Gastroesophageal sphincter (tissue), 4 donors: ENCODE measurements at regions not wholly inside any gene's neighbourhood (a gene's known extent, or its start where the extent isn't known, plus 50 kb on each side); places are given as distances from the start of the nearest gene placed in this dataset.
A peak's percentile ranks its signal among the peaks of the same experiment; 100 is the strongest.

Experiments
- ATAC-seq: fragments of 150-250 bp; one replicate; pipeline ENCODE4 v1.9.1; 2016; ENCODE audit warnings: mild to moderate bottlenecking, moderate library complexity
- H3K27ac ChIP-seq, 4 donors: fragments of 200-600 bp; sonication (generic) in 3 of 4; 1 replicate in 3 of 4; 2 replicates in 1 of 4; pipeline ENCODE4 v1.5.1; 2016 to 2019
- H3K27me3 ChIP-seq: fragments of 200-600 bp; sonication (generic); one replicate; pipeline ENCODE4 v1.5.1; 2019
- H3K36me3 ChIP-seq, 2 donors: fragments of 200-600 bp; sonication (generic); one replicate each; pipeline ENCODE4 v1.5.1; 2019; ENCODE audit warnings: control low read depth in 1 of 2
- H3K4me1 ChIP-seq, 3 donors: fragments of 200-600 bp; sonication (generic); 1 replicate in 2 of 3; 2 replicates in 1 of 3; pipeline ENCODE4 v1.5.1; 2016 to 2019; ENCODE audit warnings: control low read depth in 2 of 3
- H3K4me3 ChIP-seq, 2 donors: fragments of 200-600 bp; sonication (generic); one replicate each; pipeline ENCODE4 v1.5.1; 2019; ENCODE audit warnings: mild to moderate bottlenecking in 1 of 2, moderate library complexity in 1 of 2
- H3K9me3 ChIP-seq, 3 donors: fragments of 200-600 bp; sonication (generic); one replicate each; pipeline ENCODE4 v1.5.1; 2017 to 2019; ENCODE audit warnings: control low read depth in 2 of 3
- CTCF ChIP-seq, 4 experiments: fragments of 200-600 bp in 2 of 4; fragments of 450-650 bp in 2 of 4; sonication (generic) in 1 of 4; IDR thresholded peaks; one replicate each; pipeline ENCODE4 v1.5.1; 2017 to 2019; ENCODE audit warnings: antibody characterized with exemption in 4 of 4, mild to moderate bottlenecking in 2 of 4, moderate library complexity in 2 of 4
- EP300 ChIP-seq: sonication (generic); formaldehyde crosslinking; IDR thresholded peaks from one replicate; pipeline ENCODE4 v1.6.1; 2017; ENCODE audit warnings: antibody characterized with exemption, mild to moderate bottlenecking
- POLR2A ChIP-seq, 2 donors: fragments of 450-650 bp; IDR thresholded peaks; one replicate each; pipeline ENCODE4 v1.6.1; 2017; ENCODE audit warnings: antibody characterized with exemption in 2 of 2, mild to moderate bottlenecking in 2 of 2, moderate library complexity in 1 of 2
- POLR2AphosphoS5 ChIP-seq: sonication (generic); formaldehyde crosslinking; IDR thresholded peaks from one replicate; pipeline ENCODE4 v1.6.1; 2017; ENCODE audit warnings: antibody characterized with exemption
- WGBS, 2 donors: methylation state at CpG; one replicate each; pipeline ENCODE4 v1.1.5; 2018; ENCODE audit warnings: low coverage in 1 of 2; 5-methylcytosine and 5-hydroxymethylcytosine counted together

GRCh38 chr21:35906586-35906985 lies 153.7 kb downstream of the SETD4 start:
- TF ChIP-seq EP300 (no peak), CTCF (IDR thresholded peaks at IDR 0.05) (no peak), POLR2AphosphoS5 (no peak), POLR2A (IDR thresholded peaks at IDR 0.05) (no peak)
- Histone ChIP-seq H3K4me1 (no peaks in the 10 kb centered on the region), H3K9me3 (peaks cover 0 to 6% (median 0%) of the 10 kb centered on the region in 3 donors), H3K36me3 (no peaks in the 10 kb centered on the region), H3K4me3 (no peak overlapping the region), H3K27ac (no peak overlapping the region), H3K27me3 (no peaks in the 10 kb centered on the region)
- no peak for ATAC-seq

- no peaks in the 10 kb centered on the region for H3K27me3 ChIP-seq
- TF ChIP-seq CTCF (IDR thresholded peaks at IDR 0.05) (no peak), POLR2AphosphoS5 (no peak), EP300 (no peak), POLR2A (IDR thresholded peaks at IDR 0.05) (no peak)
- peaks cover 0 to 6% (median 0%) of the 10 kb centered on the region in 3 donors for H3K9me3 ChIP-seq
- no peak overlapping the region for H3K27ac ChIP-seq
- no peak overlapping the region for H3K4me3 ChIP-seq
- ATAC-seq: no peak
- H3K36me3 ChIP-seq: no peaks in the 10 kb centered on the region
- H3K4me1 ChIP-seq: no peaks in the 10 kb centered on the region
- 81 to 90% methylated on average over 2 to 6 of the region's 8 CpGs for WGBS, 2 donors
Observed at GRCh38 chr21:35905963-35906345, 154.4 kb downstream of the SETD4 start.

GRCh38 chr21:35905096-35905962 lies 155.0 kb downstream of the SETD4 start:
- H3K4me3 ChIP-seq: no peak overlapping the region
- TF ChIP-seq CTCF (IDR thresholded peaks at IDR 0.05) (no peak), EP300 (no peak), POLR2A (IDR thresholded peaks at IDR 0.05) (no peak), POLR2AphosphoS5 (no peak)
- H3K27ac ChIP-seq: peak overlapping the region in 3 of 4 donors; percentile 35 to 47 (median 42)

GRCh38 chr21:35900539-35900938 lies 159.8 kb downstream of the SETD4 start:
- H3K36me3 ChIP-seq: no peaks in the 10 kb centered on the region
- peaks cover 0 to 12% (median 0%) of the 10 kb centered on the region in 3 donors for H3K9me3 ChIP-seq
- 38 to 50% methylated on average over 3 to 4 of the region's 4 CpGs for WGBS, 2 donors
- H3K4me1 ChIP-seq: no peaks in the 10 kb centered on the region
- peaks cover 8% of the 10 kb centered on the region for H3K27me3 ChIP-seq
- H3K4me3 ChIP-seq: no peak overlapping the region
- H3K27ac ChIP-seq: no peak overlapping the region
- no peak for ATAC-seq
- no peak for TF ChIP-seq POLR2AphosphoS5
- TF ChIP-seq POLR2A (IDR thresholded peaks at IDR 0.05): no peak
- no peak for TF ChIP-seq EP300
- no peak for TF ChIP-seq CTCF (IDR thresholded peaks at IDR 0.05)

More at GRCh38 chr21:35905096-35905962, 155.0 kb downstream of the SETD4 start:
- 53 to 56% methylated on average over 5 to 11 of the region's 11 CpGs for WGBS, 2 donors
- H3K36me3 ChIP-seq: no peaks in the 10 kb centered on the region
- H3K27me3 ChIP-seq: no peaks in the 10 kb centered on the region
- no peaks in the 10 kb centered on the region for H3K4me1 ChIP-seq
- peak; percentile 61 for ATAC-seq
- peaks cover 0 to 6% (median 0%) of the 10 kb centered on the region in 3 donors for H3K9me3 ChIP-seq

GRCh38 chr21:35896060-35896459 lies 164.3 kb downstream of the SETD4 start:
- H3K4me3 ChIP-seq: no peak overlapping the region
- WGBS, 2 donors: 87 to 91% methylated on average over 2 to 3 of the region's 3 CpGs
- H3K4me1 ChIP-seq: no peaks in the 10 kb centered on the region
- TF ChIP-seq POLR2A (IDR thresholded peaks at IDR 0.05) (no peak), CTCF (IDR thresholded peaks at IDR 0.05) (no peak), POLR2AphosphoS5 (no peak), EP300 (no peak)
- peaks cover 0 to 6% (median 0%) of the 10 kb centered on the region in 3 donors for H3K9me3 ChIP-seq
- H3K36me3 ChIP-seq: no peaks in the 10 kb centered on the region
- peaks cover 20% of the 10 kb centered on the region for H3K27me3 ChIP-seq
- H3K27ac ChIP-seq: no peak overlapping the region
- ATAC-seq: no peak
